HEK293 (cell line): ENCODE measurements at regions not wholly inside any gene's neighbourhood (a gene's known extent, or its start where the extent isn't known, plus 50 kb on each side); places are given as distances from the start of the nearest gene placed in this dataset.

ENCODE experiments used
- CTCF ChIP-seq: fragments of 450-650 bp; formaldehyde crosslinking; IDR thresholded peaks from 2 replicates; pipeline ENCODE4 v1.5.1; 2016; ENCODE audit warnings: missing biosample characterization, missing genetic modification characterization
- PRDM10 ChIP-seq: fragments of 450-650 bp; formaldehyde crosslinking; IDR thresholded peaks from 2 replicates; pipeline ENCODE4 v1.5.1; 2016; ENCODE audit warnings: missing biosample characterization, missing genetic modification characterization
- REST ChIP-seq: fragments of 450-650 bp; formaldehyde crosslinking; IDR thresholded peaks from 2 replicates; pipeline ENCODE4 v1.5.1; 2016; ENCODE audit warnings: missing biosample characterization, missing genetic modification characterization
- SP2 ChIP-seq: fragments of 450-650 bp; formaldehyde crosslinking; IDR thresholded peaks from 2 replicates; pipeline ENCODE4 v1.5.1; 2016; ENCODE audit warnings: missing biosample characterization, missing genetic modification characterization
- ZNF175 ChIP-seq: fragments of 450-650 bp; formaldehyde crosslinking; IDR thresholded peaks from 2 replicates; pipeline ENCODE4 v1.5.1; 2016; ENCODE audit warnings: missing biosample characterization, missing genetic modification characterization
- ZNF707 ChIP-seq: fragments of 450-650 bp; formaldehyde crosslinking; IDR thresholded peaks from 2 replicates; pipeline ENCODE4 v1.5.1; 2016; ENCODE audit warnings: missing biosample characterization, missing genetic modification characterization

GRCh38 chr11:38756537-38756936, 2158.5 kb upstream of the RAG2 start:
- TF ChIP-seq ZNF707 (no peak), CTCF (no peak), REST (tag by site-specific recombination) (no peak), PRDM10 (no peak), ZNF175 (tag by site-specific recombination) (no peak), SP2 (no peak)
